WTC11 (cell line): ENCODE measurements at regions not wholly inside any gene's neighbourhood (a gene's known extent, or its start where the extent isn't known, plus 50 kb on each side); places are given as distances from the start of the nearest gene placed in this dataset.

Source experiments
- ATAC-seq: fragments of 200-7000 bp; cut with Tn5 transposase; 2 replicates; pipeline ENCODE4 v1.10.0; 2021; ENCODE audit warnings: mild to moderate bottlenecking, moderate library complexity
- CTCF ChIA-PET: fragments of 300-600 bp; sonication (Branson Sonifier 250); formaldehyde crosslinking; loops from one replicate; lab custom pipeline; 2021; ENCODE audit warnings: antibody characterized with exemption; lab: Charles Lee
- POLR2A ChIA-PET: fragments of 350-600 bp; sonication (Branson Sonifier 250); formaldehyde crosslinking; loops from one replicate; lab custom pipeline; 2021; ENCODE audit warnings: antibody characterized with exemption; lab: Charles Lee
- DNase-seq: peaks from one replicate; pipeline ENCODE4 v3.0.0; 2021; ENCODE audit warnings: low spot score
- H3K27ac Mint-ChIP-seq: 2 replicates; pipeline ENCODE4 v1.8.0; 2021; ENCODE audit warnings: mixed read lengths
- H3K27me3 Mint-ChIP-seq: 2 replicates; pipeline ENCODE4 v1.8.0; 2021; ENCODE audit warnings: low read depth, mild to moderate bottlenecking, moderate library complexity, mixed read lengths
- H3K36me3 Mint-ChIP-seq: 2 replicates; pipeline ENCODE4 v1.8.0; 2021; ENCODE audit warnings: mixed read lengths
- H3K4me1 Mint-ChIP-seq: 2 replicates; pipeline ENCODE4 v1.8.0; 2022; ENCODE audit warnings: mixed read lengths
- H3K4me3 Mint-ChIP-seq: 2 replicates; pipeline ENCODE4 v1.8.0; 2021; ENCODE audit warnings: mild to moderate bottlenecking, moderate library complexity, mixed read lengths
- H3K9me3 Mint-ChIP-seq: 2 replicates; pipeline ENCODE4 v1.8.0; 2021; ENCODE audit warnings: mixed read lengths
- CBFB ChIP-seq: sonication (generic); formaldehyde crosslinking; IDR thresholded peaks from 2 replicates; pipeline ENCODE4 v1.8.1; 2022; ENCODE audit warnings: mild to moderate bottlenecking, low read depth, missing genetic modification reagents
- CREB1 ChIP-seq: sonication (generic); formaldehyde crosslinking; IDR thresholded peaks from 2 replicates; pipeline ENCODE4 v1.8.0; 2023; ENCODE audit warnings: mild to moderate bottlenecking, missing genetic modification reagents
- FOXK1 ChIP-seq: sonication (generic); formaldehyde crosslinking; IDR thresholded peaks from 2 replicates; pipeline ENCODE4 v1.8.0; 2022; ENCODE audit warnings: mild to moderate bottlenecking, moderate library complexity, missing genetic modification reagents
- GABPB1 ChIP-seq: sonication (generic); formaldehyde crosslinking; IDR thresholded peaks from 2 replicates; pipeline ENCODE4 v1.8.1; 2023; ENCODE audit warnings: mild to moderate bottlenecking, missing genetic modification reagents
- GRHL2 ChIP-seq: fragments of 250-450 bp; sonication (Bioruptor Pico); IDR thresholded peaks from 2 replicates; pipeline ENCODE4 v1.8.0; 2022; ENCODE audit warnings: mild to moderate bottlenecking, moderate library complexity; ENCODE audit not compliant: insufficient replicate concordance, severe bottlenecking
- OVOL2 ChIP-seq: fragments of 250-450 bp; sonication (Bioruptor Pico); IDR thresholded peaks from 2 replicates; pipeline ENCODE4 v1.9.0; 2021; ENCODE audit warnings: mild to moderate bottlenecking, borderline replicate concordance
- SMAD4 ChIP-seq: sonication (generic); formaldehyde crosslinking; IDR thresholded peaks from 2 replicates; pipeline ENCODE4 v1.8.0; 2022; ENCODE audit warnings: mild to moderate bottlenecking, missing genetic modification reagents
- SP1 ChIP-seq: sonication (generic); formaldehyde crosslinking; conservative IDR thresholded peaks from 2 replicates; pipeline ENCODE4 v1.8.1; 2022; ENCODE audit warnings: missing genetic modification reagents
- TEAD1 ChIP-seq: sonication (generic); formaldehyde crosslinking; IDR thresholded peaks from 2 replicates; pipeline ENCODE4 v1.8.0; 2022; ENCODE audit warnings: mild to moderate bottlenecking, missing genetic modification reagents
- TEAD4 ChIP-seq: sonication (generic); formaldehyde crosslinking; IDR thresholded peaks from 2 replicates; pipeline ENCODE4 v1.8.0; 2022; ENCODE audit warnings: mild to moderate bottlenecking, missing genetic modification reagents
- TF ChIP-seq, protein P1 (sequence below): fragments of 250-450 bp; sonication (Bioruptor Pico); IDR thresholded peaks from 2 replicates; pipeline ENCODE4 v1.9.0; 2021; ENCODE audit warnings: mild to moderate bottlenecking, borderline replicate concordance
- TF ChIP-seq, protein P2 (sequence below): fragments of 250-450 bp; sonication (Bioruptor Pico); IDR thresholded peaks from 2 replicates; pipeline ENCODE4 v1.9.0; 2021; ENCODE audit warnings: moderate library complexity, mild to moderate bottlenecking, inconsistent platforms, borderline replicate concordance
- TF ChIP-seq, protein P3 (sequence below): sonication (generic); formaldehyde crosslinking; IDR thresholded peaks from 2 replicates; pipeline ENCODE4 v1.8.1; 2022; ENCODE audit warnings: low read depth, missing genetic modification reagents, borderline replicate concordance
- TF ChIP-seq, protein P4 (sequence below): sonication (generic); formaldehyde crosslinking; IDR thresholded peaks from 2 replicates; pipeline ENCODE4 v1.8.0; 2022; ENCODE audit warnings: mild to moderate bottlenecking, missing genetic modification reagents
- TF ChIP-seq, protein P5 (sequence below): fragments of 250-450 bp; sonication (Bioruptor Pico); IDR thresholded peaks from 2 replicates; pipeline ENCODE4 v1.9.0; 2021; ENCODE audit warnings: mild to moderate bottlenecking
- TF ChIP-seq, protein P6 (sequence below): fragments of 250-450 bp; sonication (Bioruptor Pico); IDR thresholded peaks from 2 replicates; pipeline ENCODE4 v1.9.0; 2021; ENCODE audit warnings: mild to moderate bottlenecking
- TF ChIP-seq, protein P7 (sequence below): sonication (generic); formaldehyde crosslinking; IDR thresholded peaks from 2 replicates; pipeline ENCODE4 v1.8.0; 2023; ENCODE audit warnings: missing genetic modification reagents
- TF ChIP-seq, protein P8 (sequence below): sonication (generic); formaldehyde crosslinking; IDR thresholded peaks from 2 replicates; pipeline ENCODE4 v1.8.1; 2023; ENCODE audit warnings: mild to moderate bottlenecking, moderate library complexity, missing genetic modification reagents
- TF ChIP-seq, protein P9 (sequence below): sonication (generic); formaldehyde crosslinking; IDR thresholded peaks from 2 replicates; pipeline ENCODE4 v1.8.0; 2022; ENCODE audit warnings: missing genetic modification reagents
- TF ChIP-seq, protein P10 (sequence below): sonication (generic); formaldehyde crosslinking; IDR thresholded peaks from 2 replicates; pipeline ENCODE4 v1.8.1; 2023; ENCODE audit warnings: mild to moderate bottlenecking, missing genetic modification reagents, moderate library complexity

DNA sequence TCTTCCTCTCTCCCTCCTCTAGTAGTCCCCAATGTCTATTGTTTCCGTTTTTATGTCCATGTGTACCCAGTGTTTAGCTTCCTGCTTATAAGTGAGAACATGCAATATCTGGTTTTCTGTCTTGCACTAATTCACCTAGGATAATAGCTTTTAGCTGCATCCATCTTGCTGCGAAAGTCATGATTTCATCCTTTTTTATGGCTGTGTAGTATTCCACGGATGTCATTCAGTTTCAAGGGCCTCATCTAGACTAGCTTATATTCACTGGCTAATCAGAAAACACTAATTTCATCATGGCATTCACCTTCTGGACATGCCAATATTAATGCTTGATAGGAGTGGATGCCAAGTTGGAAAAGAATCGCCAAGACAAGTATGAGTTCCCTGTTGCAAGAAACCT, 619.6 kb upstream of the AUTS2 start:
- ChIA-PET POLR2A (interaction anchor here (1.1 kb wide), 1 partner anchor 644 kb away, joined by 5 read pairs; no protein-coding TSS in a partner anchor), CTCF (no interaction called here)
- H3K4me1 Mint-ChIP-seq, result peaks cover 41% of the 10 kb centered on the region
- H3K4me3 Mint-ChIP-seq, result no peak overlapping the region
- DNase-seq (no peak), ATAC-seq (no peak)
- peaks cover 24% of the 10 kb centered on the region for H3K9me3 Mint-ChIP-seq
- TF ChIP-seq, protein P1, sequence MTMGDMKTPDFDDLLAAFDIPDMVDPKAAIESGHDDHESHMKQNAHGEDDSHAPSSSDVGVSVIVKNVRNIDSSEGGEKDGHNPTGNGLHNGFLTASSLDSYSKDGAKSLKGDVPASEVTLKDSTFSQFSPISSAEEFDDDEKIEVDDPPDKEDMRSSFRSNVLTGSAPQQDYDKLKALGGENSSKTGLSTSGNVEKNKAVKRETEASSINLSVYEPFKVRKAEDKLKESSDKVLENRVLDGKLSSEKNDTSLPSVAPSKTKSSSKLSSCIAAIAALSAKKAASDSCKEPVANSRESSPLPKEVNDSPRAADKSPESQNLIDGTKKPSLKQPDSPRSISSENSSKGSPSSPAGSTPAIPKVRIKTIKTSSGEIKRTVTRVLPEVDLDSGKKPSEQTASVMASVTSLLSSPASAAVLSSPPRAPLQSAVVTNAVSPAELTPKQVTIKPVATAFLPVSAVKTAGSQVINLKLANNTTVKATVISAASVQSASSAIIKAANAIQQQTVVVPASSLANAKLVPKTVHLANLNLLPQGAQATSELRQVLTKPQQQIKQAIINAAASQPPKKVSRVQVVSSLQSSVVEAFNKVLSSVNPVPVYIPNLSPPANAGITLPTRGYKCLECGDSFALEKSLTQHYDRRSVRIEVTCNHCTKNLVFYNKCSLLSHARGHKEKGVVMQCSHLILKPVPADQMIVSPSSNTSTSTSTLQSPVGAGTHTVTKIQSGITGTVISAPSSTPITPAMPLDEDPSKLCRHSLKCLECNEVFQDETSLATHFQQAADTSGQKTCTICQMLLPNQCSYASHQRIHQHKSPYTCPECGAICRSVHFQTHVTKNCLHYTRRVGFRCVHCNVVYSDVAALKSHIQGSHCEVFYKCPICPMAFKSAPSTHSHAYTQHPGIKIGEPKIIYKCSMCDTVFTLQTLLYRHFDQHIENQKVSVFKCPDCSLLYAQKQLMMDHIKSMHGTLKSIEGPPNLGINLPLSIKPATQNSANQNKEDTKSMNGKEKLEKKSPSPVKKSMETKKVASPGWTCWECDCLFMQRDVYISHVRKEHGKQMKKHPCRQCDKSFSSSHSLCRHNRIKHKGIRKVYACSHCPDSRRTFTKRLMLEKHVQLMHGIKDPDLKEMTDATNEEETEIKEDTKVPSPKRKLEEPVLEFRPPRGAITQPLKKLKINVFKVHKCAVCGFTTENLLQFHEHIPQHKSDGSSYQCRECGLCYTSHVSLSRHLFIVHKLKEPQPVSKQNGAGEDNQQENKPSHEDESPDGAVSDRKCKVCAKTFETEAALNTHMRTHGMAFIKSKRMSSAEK (CRISPR knock-in tag), result no peak
- TF ChIP-seq, protein P2, sequence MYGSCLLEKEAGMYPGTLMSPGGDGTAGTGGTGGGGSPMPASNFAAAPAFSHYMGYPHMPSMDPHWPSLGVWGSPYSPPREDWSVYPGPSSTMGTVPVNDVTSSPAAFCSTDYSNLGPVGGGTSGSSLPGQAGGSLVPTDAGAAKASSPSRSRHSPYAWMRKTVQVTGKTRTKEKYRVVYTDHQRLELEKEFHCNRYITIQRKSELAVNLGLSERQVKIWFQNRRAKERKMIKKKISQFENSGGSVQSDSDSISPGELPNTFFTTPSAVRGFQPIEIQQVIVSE (CRISPR knock-in tag), result no peak
- TF ChIP-seq, protein P3, sequence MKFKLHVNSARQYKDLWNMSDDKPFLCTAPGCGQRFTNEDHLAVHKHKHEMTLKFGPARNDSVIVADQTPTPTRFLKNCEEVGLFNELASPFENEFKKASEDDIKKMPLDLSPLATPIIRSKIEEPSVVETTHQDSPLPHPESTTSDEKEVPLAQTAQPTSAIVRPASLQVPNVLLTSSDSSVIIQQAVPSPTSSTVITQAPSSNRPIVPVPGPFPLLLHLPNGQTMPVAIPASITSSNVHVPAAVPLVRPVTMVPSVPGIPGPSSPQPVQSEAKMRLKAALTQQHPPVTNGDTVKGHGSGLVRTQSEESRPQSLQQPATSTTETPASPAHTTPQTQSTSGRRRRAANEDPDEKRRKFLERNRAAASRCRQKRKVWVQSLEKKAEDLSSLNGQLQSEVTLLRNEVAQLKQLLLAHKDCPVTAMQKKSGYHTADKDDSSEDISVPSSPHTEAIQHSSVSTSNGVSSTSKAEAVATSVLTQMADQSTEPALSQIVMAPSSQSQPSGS (CRISPR knock-in tag), result no peak
- TF ChIP-seq, protein P4, sequence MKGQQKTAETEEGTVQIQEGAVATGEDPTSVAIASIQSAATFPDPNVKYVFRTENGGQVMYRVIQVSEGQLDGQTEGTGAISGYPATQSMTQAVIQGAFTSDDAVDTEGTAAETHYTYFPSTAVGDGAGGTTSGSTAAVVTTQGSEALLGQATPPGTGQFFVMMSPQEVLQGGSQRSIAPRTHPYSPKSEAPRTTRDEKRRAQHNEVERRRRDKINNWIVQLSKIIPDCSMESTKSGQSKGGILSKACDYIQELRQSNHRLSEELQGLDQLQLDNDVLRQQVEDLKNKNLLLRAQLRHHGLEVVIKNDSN (CRISPR knock-in tag), result no peak
- no peak for TF ChIP-seq TEAD4 (CRISPR knock-in tag)
- TF ChIP-seq SP1 (CRISPR knock-in tag), result no peak
- no peak for TF ChIP-seq OVOL2
- no peak for TF ChIP-seq TEAD1 (CRISPR knock-in tag)
- TF ChIP-seq, protein P5, sequence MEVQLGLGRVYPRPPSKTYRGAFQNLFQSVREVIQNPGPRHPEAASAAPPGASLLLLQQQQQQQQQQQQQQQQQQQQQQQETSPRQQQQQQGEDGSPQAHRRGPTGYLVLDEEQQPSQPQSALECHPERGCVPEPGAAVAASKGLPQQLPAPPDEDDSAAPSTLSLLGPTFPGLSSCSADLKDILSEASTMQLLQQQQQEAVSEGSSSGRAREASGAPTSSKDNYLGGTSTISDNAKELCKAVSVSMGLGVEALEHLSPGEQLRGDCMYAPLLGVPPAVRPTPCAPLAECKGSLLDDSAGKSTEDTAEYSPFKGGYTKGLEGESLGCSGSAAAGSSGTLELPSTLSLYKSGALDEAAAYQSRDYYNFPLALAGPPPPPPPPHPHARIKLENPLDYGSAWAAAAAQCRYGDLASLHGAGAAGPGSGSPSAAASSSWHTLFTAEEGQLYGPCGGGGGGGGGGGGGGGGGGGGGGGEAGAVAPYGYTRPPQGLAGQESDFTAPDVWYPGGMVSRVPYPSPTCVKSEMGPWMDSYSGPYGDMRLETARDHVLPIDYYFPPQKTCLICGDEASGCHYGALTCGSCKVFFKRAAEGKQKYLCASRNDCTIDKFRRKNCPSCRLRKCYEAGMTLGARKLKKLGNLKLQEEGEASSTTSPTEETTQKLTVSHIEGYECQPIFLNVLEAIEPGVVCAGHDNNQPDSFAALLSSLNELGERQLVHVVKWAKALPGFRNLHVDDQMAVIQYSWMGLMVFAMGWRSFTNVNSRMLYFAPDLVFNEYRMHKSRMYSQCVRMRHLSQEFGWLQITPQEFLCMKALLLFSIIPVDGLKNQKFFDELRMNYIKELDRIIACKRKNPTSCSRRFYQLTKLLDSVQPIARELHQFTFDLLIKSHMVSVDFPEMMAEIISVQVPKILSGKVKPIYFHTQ (CRISPR knock-in tag), result no peak
- TF ChIP-seq SMAD4 (CRISPR knock-in tag), result no peak
- TF ChIP-seq GRHL2 (CRISPR knock-in tag), result no peak
- TF ChIP-seq GABPB1, result no peak
- TF ChIP-seq, protein P6, sequence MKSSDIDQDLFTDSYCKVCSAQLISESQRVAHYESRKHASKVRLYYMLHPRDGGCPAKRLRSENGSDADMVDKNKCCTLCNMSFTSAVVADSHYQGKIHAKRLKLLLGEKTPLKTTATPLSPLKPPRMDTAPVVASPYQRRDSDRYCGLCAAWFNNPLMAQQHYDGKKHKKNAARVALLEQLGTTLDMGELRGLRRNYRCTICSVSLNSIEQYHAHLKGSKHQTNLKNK, result no peak
- TF ChIP-seq, protein P7, sequence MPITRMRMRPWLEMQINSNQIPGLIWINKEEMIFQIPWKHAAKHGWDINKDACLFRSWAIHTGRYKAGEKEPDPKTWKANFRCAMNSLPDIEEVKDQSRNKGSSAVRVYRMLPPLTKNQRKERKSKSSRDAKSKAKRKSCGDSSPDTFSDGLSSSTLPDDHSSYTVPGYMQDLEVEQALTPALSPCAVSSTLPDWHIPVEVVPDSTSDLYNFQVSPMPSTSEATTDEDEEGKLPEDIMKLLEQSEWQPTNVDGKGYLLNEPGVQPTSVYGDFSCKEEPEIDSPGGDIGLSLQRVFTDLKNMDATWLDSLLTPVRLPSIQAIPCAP (CRISPR knock-in tag), result no peak
- TF ChIP-seq, protein P8, sequence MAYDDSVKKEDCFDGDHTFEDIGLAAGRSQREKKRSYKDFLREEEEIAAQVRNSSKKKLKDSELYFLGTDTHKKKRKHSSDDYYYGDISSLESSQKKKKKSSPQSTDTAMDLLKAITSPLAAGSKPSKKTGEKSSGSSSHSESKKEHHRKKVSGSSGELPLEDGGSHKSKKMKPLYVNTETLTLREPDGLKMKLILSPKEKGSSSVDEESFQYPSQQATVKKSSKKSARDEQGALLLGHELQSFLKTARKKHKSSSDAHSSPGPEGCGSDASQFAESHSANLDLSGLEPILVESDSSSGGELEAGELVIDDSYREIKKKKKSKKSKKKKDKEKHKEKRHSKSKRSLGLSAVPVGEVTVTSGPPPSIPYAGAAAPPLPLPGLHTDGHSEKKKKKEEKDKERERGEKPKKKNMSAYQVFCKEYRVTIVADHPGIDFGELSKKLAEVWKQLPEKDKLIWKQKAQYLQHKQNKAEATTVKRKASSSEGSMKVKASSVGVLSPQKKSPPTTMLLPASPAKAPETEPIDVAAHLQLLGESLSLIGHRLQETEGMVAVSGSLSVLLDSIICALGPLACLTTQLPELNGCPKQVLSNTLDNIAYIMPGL (CRISPR knock-in tag), result no peak
- TF ChIP-seq, protein P9, sequence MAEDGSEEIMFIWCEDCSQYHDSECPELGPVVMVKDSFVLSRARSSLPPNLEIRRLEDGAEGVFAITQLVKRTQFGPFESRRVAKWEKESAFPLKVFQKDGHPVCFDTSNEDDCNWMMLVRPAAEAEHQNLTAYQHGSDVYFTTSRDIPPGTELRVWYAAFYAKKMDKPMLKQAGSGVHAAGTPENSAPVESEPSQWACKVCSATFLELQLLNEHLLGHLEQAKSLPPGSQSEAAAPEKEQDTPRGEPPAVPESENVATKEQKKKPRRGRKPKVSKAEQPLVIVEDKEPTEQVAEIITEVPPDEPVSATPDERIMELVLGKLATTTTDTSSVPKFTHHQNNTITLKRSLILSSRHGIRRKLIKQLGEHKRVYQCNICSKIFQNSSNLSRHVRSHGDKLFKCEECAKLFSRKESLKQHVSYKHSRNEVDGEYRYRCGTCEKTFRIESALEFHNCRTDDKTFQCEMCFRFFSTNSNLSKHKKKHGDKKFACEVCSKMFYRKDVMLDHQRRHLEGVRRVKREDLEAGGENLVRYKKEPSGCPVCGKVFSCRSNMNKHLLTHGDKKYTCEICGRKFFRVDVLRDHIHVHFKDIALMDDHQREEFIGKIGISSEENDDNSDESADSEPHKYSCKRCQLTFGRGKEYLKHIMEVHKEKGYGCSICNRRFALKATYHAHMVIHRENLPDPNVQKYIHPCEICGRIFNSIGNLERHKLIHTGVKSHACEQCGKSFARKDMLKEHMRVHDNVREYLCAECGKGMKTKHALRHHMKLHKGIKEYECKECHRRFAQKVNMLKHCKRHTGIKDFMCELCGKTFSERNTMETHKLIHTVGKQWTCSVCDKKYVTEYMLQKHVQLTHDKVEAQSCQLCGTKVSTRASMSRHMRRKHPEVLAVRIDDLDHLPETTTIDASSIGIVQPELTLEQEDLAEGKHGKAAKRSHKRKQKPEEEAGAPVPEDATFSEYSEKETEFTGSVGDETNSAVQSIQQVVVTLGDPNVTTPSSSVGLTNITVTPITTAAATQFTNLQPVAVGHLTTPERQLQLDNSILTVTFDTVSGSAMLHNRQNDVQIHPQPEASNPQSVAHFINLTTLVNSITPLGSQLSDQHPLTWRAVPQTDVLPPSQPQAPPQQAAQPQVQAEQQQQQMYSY, result no peak
- TF ChIP-seq, protein P10, sequence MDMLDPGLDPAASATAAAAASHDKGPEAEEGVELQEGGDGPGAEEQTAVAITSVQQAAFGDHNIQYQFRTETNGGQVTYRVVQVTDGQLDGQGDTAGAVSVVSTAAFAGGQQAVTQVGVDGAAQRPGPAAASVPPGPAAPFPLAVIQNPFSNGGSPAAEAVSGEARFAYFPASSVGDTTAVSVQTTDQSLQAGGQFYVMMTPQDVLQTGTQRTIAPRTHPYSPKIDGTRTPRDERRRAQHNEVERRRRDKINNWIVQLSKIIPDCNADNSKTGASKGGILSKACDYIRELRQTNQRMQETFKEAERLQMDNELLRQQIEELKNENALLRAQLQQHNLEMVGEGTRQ (CRISPR knock-in tag), result no peak
- TF ChIP-seq CBFB (CRISPR knock-in tag), result no peak
- TF ChIP-seq FOXK1 (CRISPR knock-in tag), result no peak
- no peak for TF ChIP-seq CREB1 (CRISPR knock-in tag)
- H3K36me3 Mint-ChIP-seq, result peaks cover 25% of the 10 kb centered on the region
- no peak overlapping the region for H3K27ac Mint-ChIP-seq
- 0 out of 2 replicates have a peak, but pooled peaks cover 3% of the 10 kb centered on the region for H3K27me3 Mint-ChIP-seq
